Superior temporal gyrus (tissue), 1 donor: ENCODE measurements at regions not wholly inside any gene's neighbourhood (a gene's known extent, or its start where the extent isn't known, plus 50 kb on each side); places are given as distances from the start of the nearest gene placed in this dataset.
"Not testable (repeated sequence)": the region's sequence is repeated elsewhere in the genome, so short reads cannot be mapped to it uniquely, and the experiment has no call there.

Experiments
- DNase-seq: peaks from one replicate; pipeline ENCODE4 v3.0.0-alpha.2; 2016; ENCODE audit errors: extremely low spot score

- no peak for DNase-seq
Measured at GRCh38 chr6:76683985-76684384, 611.5 kb upstream of the IMPG1 start.

DNA sequence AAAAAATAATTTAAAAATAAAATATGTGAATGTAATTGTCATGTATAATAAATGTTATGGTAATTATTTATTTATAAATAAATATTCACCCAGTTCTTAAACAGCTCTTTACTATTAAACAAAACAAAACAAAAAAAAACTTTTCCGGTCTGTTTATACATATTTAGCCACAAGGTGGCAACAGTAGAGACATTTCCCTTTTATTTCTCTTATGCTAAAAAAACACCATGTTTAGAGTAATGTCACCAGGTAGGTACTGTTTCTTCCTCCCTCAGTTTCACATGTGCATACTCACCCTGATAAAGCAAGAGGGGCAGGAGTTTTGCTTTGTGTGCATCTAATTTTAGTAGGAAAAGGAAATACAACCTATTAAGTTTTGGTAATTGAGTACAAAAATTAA lies 610.4 kb upstream of the IMPG1 start:
- peak; percentile 31 for DNase-seq

GRCh38 chr6:76681781-76682180 lies 609.3 kb upstream of the IMPG1 start:
- no peak for DNase-seq

DNA sequence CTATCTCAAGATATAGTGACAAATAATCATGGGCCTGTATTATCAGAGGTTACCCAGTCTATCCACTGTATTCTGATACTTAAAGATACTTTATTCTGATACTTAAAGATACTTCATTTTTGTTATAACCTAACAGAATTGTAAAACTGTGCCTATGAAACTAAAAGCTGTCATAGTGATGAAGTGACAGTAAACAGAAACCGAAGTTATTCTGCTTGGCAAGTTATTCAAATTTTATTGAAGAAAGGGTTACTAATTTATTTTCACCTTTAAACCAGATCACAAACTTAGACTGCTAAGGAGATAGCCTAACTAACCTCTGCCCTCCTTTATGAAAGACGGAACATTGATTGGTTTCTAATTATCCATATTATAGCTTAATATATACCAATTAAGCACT lies 604.6 kb upstream of the IMPG1 start:
- DNase-seq = no peak

DNA sequence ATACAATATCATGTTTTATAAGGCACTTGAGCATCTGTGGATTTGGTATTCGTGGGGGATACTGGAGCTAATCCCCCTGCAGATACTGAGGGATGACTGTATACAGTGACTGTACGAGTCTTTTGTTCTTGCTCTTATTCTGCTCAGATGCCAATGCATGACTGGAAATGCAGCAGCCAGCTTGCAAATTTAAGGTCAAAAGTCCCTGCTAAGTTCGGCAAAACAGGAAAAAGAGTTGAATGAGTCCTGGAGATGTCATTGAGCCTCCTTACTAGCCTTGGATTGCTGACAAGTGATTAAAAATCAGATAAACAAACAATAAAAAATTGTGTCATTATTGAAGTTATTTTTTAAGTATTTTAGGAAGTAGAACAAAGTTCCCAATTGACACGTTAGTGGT lies 599.3 kb upstream of the IMPG1 start:
- DNase-seq = no peak

GRCh38 chr6:76644231-76644630 lies 571.8 kb upstream of the IMPG1 start:
- DNase-seq = no peak

GRCh38 chr6:76639941-76640340 lies 567.5 kb upstream of the IMPG1 start:
- no peak for DNase-seq

- DNase-seq = no peak
Measured at GRCh38 chr6:76634695-76635094, 562.2 kb upstream of the IMPG1 start.

DNA sequence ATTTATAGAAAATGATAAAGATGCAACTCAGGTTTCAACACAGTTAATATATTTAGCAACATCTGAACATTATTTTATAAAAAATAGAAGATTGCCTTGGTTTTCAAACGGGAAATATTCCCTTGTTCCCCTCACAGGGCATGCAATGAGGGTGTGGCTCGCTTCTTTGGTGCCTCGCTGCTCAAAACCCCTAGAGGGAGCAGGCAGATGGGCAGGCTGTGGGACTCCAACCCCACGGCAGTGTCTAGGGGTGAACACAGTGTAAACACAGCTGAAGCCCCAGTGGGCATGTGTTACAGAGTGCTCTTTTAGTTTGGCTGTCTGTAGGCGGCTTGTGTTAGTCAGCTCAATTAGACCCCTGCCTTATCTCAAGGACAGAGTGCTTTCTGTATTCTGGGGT lies 560.8 kb upstream of the IMPG1 start:
- DNase-seq = no peak

- DNase-seq = no peak
Measured at GRCh38 chr6:76631622-76632021, 559.2 kb upstream of the IMPG1 start.

DNA sequence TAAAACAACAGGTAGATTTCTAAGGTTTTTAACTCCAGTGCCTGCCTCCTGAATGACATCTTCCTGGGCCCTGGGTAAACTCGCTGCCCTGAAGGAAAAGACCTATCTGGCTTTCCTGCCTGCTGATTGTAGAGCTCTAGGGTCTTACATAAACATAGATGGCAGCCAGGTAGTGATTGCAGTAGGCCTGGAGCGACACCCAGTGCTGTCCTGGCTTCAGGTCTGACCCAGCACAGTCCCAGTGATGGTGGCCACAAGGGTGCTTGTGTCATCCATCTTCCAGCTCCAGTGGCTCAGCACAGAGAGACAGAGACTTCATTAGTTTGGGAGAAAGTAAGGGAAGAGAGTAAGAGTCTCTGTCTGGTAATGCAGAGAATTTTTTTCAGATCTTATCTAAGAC lies 542.9 kb upstream of the IMPG1 start:
- DNase-seq = no peak

DNA sequence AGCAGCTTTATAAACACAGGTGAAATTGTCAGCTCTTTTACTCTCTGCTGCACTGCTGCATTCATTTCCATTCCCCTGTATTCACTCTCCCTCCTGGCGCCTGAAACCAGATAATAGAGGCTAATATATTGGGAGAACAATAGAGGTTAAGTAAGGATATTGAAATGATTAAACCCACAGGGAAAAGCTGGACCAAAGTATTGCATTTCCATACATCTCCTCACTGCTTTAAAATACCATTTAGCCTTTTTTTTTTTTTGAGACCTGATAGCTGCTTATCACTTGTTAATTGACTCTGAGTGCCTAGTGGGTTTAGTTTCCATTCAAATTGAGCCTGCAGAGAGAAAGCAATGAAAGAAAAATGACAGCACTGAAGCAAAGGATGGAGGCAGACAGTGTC lies 540.5 kb upstream of the IMPG1 start:
- no peak for DNase-seq

DNA sequence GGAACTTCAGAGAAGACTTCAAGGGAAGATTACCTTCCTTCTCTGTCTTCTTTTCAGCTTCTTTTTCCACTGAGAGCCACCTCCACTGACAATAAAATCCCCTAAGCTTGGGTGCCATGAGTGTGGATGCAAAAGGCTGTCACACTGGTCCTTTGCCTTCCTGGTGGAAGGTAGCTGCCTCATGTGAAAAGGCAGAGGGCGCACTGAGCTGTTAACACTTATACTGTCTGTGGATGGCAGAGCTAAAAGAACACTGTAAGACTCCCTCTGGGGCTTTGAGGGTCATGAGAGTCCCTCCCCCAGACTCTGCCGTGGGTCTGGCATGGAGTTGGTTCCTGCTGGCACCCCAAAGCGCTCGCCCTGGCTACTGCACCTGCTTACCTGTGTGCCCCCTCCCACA lies 536.7 kb upstream of the IMPG1 start:
- DNase-seq = no peak

DNA sequence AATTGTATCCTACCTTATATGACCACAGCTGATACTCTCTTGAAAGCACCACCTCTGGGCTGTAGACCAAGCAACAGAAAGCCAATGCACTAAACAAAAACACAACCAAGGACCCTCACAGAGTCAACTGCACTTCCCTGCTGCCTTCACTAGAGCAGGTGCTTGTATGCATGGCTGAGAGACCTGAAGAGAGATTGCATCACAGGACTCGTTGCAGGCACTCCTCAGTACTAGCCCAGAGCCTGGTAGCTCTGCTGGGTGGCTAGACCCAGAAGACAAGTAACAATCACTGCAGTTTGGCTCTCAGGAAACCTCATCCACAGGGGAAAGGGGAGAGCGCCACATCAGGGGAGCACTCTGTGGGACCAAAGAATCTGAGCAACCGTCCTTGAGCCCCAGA lies 521.6 kb upstream of the IMPG1 start:
- no peak for DNase-seq

DNA sequence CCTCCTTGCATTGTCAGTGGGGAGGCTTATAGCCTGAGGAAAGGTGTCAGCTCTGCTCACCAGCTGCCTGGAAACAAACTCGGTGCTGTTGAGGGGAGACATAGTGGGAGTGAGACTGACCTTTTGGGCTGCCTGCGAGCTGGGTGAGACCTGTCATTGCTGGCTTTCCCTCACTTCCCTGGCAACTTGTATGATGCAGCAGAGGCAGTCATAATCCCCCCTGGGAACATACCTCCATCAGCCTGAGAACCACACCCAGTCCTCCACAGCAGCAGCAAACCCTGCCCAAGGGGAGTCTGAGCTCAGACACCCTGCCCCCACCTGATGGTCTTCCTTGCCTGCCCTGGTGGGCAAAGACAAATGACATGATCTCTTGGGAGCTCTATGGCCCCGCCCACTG lies 521.2 kb upstream of the IMPG1 start:
- no peak for DNase-seq

DNA sequence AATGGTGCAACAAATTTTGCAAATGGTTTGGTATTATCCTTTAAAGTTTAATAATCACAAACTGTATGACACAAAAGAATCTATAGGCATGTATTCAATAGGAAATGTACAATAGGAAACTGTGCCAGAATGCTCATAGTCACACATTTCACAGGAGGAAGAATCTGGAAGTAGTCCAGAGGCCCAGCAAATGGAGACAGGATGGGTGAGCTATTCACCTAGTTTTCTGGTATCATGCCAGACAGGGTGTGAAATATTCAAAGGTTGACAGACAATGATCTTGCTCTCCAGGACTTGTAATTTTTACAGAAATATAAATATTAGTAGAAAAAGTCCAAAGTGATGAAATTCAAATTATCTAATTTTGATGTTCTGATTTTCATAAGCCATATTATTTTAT lies 520.1 kb upstream of the IMPG1 start:
- no peak for DNase-seq

DNA sequence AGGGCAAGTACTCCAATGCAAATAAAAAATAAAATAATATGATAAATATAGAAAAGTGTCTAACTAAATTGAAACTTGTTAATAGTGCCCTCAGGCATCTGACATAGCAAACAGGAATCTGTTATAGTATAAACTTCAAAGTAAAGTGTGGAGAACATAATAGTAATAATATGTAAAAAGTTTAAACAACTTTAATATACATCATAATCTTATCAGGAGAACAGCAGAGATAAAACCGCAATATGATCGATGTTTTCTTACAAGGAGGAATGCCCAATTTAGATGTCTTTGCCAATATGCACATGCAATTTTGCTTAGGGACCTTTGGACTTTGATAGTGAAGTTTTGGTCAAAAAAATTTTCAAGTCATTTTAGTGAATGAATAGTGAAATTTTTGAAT lies 514.8 kb upstream of the IMPG1 start:
- no peak for DNase-seq

- DNase-seq = no peak
Measured at GRCh38 chr6:76584121-76584520, 511.7 kb upstream of the IMPG1 start.

GRCh38 chr6:76578746-76579145 lies 506.3 kb upstream of the IMPG1 start:
- DNase-seq = no peak

- no peak for DNase-seq
Measured at GRCh38 chr6:76574746-76575145, 502.3 kb upstream of the IMPG1 start.

GRCh38 chr6:76565932-76566331 lies 493.5 kb upstream of the IMPG1 start:
- no peak for DNase-seq

- DNase-seq = not testable (repeated sequence)
Measured at GRCh38 chr6:76562371-76562770, 489.9 kb upstream of the IMPG1 start.

- not testable (repeated sequence) for DNase-seq
Measured at GRCh38 chr6:76560851-76561755, 488.6 kb upstream of the IMPG1 start.

DNA sequence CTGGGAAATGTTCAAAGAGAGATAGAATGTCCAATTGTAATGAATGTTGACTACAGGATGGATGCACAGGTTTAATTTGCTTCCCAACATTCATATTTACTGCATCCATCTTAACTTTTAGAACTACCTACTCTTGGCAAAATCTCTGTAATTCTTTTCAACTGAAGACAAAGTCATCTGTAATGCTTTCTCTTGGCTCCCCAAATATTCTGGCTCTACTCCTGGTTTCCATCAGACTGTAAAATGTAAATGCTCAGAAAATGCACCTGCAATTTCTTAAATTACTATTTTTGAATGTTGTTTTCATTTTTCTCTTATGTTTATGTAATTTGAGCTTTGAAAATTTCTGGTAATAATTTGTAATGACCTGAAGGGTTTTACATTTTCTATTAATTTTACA lies 480.8 kb upstream of the IMPG1 start:
- no peak for DNase-seq
